ENCODE measurements at regions not wholly inside any gene's neighbourhood (a gene's known extent, or its start where the extent isn't known, plus 50 kb on each side); places are given as distances from the start of the nearest gene placed in this dataset.

- no peak overlapping the region for H3K4me3 ChIP-seq (ENCODE audit: low read depth, low read length, poor library complexity, severe bottlenecking)
- no peak overlapping the region for H3K4me2 ChIP-seq (ENCODE audit: low read length)
- H3F3A ChIP-seq (ENCODE audit: insufficient read depth, low read length) = no peaks in the 10 kb centered on the region
- no peak for TF ChIP-seq EZH2 (IDR thresholded peaks at IDR 0.05; ENCODE audit: borderline replicate concordance, low read length)
- TF ChIP-seq, protein P1, sequence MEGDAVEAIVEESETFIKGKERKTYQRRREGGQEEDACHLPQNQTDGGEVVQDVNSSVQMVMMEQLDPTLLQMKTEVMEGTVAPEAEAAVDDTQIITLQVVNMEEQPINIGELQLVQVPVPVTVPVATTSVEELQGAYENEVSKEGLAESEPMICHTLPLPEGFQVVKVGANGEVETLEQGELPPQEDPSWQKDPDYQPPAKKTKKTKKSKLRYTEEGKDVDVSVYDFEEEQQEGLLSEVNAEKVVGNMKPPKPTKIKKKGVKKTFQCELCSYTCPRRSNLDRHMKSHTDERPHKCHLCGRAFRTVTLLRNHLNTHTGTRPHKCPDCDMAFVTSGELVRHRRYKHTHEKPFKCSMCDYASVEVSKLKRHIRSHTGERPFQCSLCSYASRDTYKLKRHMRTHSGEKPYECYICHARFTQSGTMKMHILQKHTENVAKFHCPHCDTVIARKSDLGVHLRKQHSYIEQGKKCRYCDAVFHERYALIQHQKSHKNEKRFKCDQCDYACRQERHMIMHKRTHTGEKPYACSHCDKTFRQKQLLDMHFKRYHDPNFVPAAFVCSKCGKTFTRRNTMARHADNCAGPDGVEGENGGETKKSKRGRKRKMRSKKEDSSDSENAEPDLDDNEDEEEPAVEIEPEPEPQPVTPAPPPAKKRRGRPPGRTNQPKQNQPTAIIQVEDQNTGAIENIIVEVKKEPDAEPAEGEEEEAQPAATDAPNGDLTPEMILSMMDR (IDR thresholded peaks at IDR 0.05; ENCODE audit: low read length) = no peak
- no peak overlapping the region for H3K27ac ChIP-seq (ENCODE audit: low read depth, low read length, poor library complexity, severe bottlenecking)
- H3K36me3 ChIP-seq (ENCODE audit: insufficient read depth, low read length) = no peaks in the 10 kb centered on the region
- H3K27me3 ChIP-seq (ENCODE audit: insufficient read depth, low read length) = no peaks in the 10 kb centered on the region
- H3K9me2 ChIP-seq (ENCODE audit: low read depth, low read length) = no peaks in the 10 kb centered on the region
- no peak overlapping the region for H2AFZ ChIP-seq (ENCODE audit: low read length)
- H3K79me2 ChIP-seq (ENCODE audit: insufficient read depth, low read length) = no peaks in the 10 kb centered on the region
- H3K9ac ChIP-seq (ENCODE audit: low read length) = no peak overlapping the region
- H3K9me3 ChIP-seq (ENCODE audit: low read length) = no peaks in the 10 kb centered on the region
- no peaks in the 10 kb centered on the region for H4K20me1 ChIP-seq (ENCODE audit: insufficient read depth, low read length)
- no peaks in the 10 kb centered on the region for H3K4me1 ChIP-seq (ENCODE audit: insufficient read depth, low read length, severe bottlenecking)
Observed at GRCh38 chr19:30244533-30244932, 127.7 kb upstream of the ZNF536 start.

DNA sequence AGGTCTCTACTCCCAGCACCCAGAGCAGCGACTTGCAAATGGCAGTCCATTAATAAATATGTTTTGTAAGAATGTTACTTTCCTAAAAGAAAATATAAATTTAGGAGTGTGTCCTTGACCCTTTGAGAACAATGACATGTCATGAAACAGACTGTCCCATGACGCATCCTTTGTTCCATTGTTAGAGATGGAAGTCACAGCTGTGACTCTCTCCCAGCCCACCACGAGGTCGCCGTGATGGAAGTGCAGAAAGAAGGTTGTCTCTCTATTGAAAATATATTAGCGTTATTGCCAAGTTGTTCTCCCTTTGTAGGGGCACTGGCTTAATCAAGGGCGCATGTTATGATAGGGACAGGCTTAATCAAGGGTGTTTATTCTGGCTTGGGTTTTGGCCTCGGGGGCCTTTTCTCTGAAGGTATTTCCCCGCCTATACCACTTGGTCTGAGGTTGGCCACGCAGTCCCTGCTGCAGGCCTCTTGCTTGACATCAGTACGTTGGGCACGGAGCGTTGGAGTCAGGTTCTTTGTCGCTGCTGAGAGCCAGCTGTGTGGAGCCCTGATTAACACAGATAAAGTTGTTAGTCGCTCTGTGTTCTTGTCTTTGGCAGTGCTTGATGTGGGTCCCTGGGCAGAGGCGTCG is 126.7 kb upstream of the ZNF536 start:
- Histone ChIP-seq H2AFZ (ENCODE audit: low read length) (no peak overlapping the region), H3K9me3 (ENCODE audit: low read length) (no peaks in the 10 kb centered on the region), H3K9ac (ENCODE audit: low read length) (no peak overlapping the region), H3F3A (ENCODE audit: insufficient read depth, low read length) (no peaks in the 10 kb centered on the region), H3K4me2 (ENCODE audit: low read length) (no peak overlapping the region), H3K36me3 (ENCODE audit: insufficient read depth, low read length) (no peaks in the 10 kb centered on the region), H3K9me2 (ENCODE audit: low read depth, low read length) (no peaks in the 10 kb centered on the region), H3K79me2 (ENCODE audit: insufficient read depth, low read length) (no peaks in the 10 kb centered on the region), H3K27ac (ENCODE audit: low read depth, low read length, poor library complexity, severe bottlenecking) (no peak overlapping the region), H3K4me3 (ENCODE audit: low read depth, low read length, poor library complexity, severe bottlenecking) (no peak overlapping the region), H3K27me3 (ENCODE audit: insufficient read depth, low read length) (no peaks in the 10 kb centered on the region), H4K20me1 (ENCODE audit: insufficient read depth, low read length) (no peaks in the 10 kb centered on the region), H3K4me1 (ENCODE audit: insufficient read depth, low read length, severe bottlenecking) (no peaks in the 10 kb centered on the region)
- TF ChIP-seq, protein P1 (IDR thresholded peaks at IDR 0.05; ENCODE audit: low read length) = no peak
- TF ChIP-seq EZH2 (IDR thresholded peaks at IDR 0.05; ENCODE audit: borderline replicate concordance, low read length) = no peak

GRCh38 chr19:30249911-30250310 is 122.3 kb upstream of the ZNF536 start:
- Histone ChIP-seq H3K27ac (ENCODE audit: low read depth, low read length, poor library complexity, severe bottlenecking) (no peak overlapping the region), H3K4me3 (ENCODE audit: low read depth, low read length, poor library complexity, severe bottlenecking) (no peak overlapping the region), H3F3A (ENCODE audit: insufficient read depth, low read length) (no peaks in the 10 kb centered on the region), H2AFZ (ENCODE audit: low read length) (no peak overlapping the region), H3K4me2 (ENCODE audit: low read length) (no peak overlapping the region), H3K27me3 (ENCODE audit: insufficient read depth, low read length) (no peaks in the 10 kb centered on the region; the same call in 1 of the 2 replicates), H3K36me3 (ENCODE audit: insufficient read depth, low read length) (no peaks in the 10 kb centered on the region), H3K9me2 (ENCODE audit: low read depth, low read length) (no peaks in the 10 kb centered on the region), H4K20me1 (ENCODE audit: insufficient read depth, low read length) (no peaks in the 10 kb centered on the region), H3K9me3 (ENCODE audit: low read length) (no peaks in the 10 kb centered on the region), H3K4me1 (ENCODE audit: insufficient read depth, low read length, severe bottlenecking) (no peaks in the 10 kb centered on the region), H3K79me2 (ENCODE audit: insufficient read depth, low read length) (no peaks in the 10 kb centered on the region), H3K9ac (ENCODE audit: low read length) (no peak overlapping the region)
- no peak for TF ChIP-seq EZH2 (IDR thresholded peaks at IDR 0.05; ENCODE audit: borderline replicate concordance, low read length)
- TF ChIP-seq, protein P1 (IDR thresholded peaks at IDR 0.05; ENCODE audit: low read length) = no peak
